ENCODE measurements at regions not wholly inside any gene's neighbourhood (a gene's known extent, or its start where the extent isn't known, plus 50 kb on each side); places are given as distances from the start of the nearest gene placed in this dataset.

- ATAC-seq (ENCODE audit: insufficient number of reproducible peaks, low FRiP score, low read depth) (no peak), DNase-seq (ENCODE audit: low spot score) (no peak)
- Histone ChIP-seq H3K27me3 (replicated peaks; ENCODE audit: insufficient read depth) (no peaks in the 10 kb centered on the region), H3K4me1 (ENCODE audit: control insufficient read depth in 1 of 2, low read depth in 2 of 2) (no peaks in the 10 kb centered on the region), H3K9me3 (no peaks in the 10 kb centered on the region), H3K27ac (no peak overlapping the region), H3K4me3 (no peak overlapping the region), H3K36me3 (no peaks in the 10 kb centered on the region)
- TF ChIP-seq, protein P1, sequence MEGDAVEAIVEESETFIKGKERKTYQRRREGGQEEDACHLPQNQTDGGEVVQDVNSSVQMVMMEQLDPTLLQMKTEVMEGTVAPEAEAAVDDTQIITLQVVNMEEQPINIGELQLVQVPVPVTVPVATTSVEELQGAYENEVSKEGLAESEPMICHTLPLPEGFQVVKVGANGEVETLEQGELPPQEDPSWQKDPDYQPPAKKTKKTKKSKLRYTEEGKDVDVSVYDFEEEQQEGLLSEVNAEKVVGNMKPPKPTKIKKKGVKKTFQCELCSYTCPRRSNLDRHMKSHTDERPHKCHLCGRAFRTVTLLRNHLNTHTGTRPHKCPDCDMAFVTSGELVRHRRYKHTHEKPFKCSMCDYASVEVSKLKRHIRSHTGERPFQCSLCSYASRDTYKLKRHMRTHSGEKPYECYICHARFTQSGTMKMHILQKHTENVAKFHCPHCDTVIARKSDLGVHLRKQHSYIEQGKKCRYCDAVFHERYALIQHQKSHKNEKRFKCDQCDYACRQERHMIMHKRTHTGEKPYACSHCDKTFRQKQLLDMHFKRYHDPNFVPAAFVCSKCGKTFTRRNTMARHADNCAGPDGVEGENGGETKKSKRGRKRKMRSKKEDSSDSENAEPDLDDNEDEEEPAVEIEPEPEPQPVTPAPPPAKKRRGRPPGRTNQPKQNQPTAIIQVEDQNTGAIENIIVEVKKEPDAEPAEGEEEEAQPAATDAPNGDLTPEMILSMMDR (IDR thresholded peaks at IDR 0.05): no peak
Observed at GRCh38 chr13:21956666-21957065, 285.8 kb downstream of the FGF9 start.

DNA sequence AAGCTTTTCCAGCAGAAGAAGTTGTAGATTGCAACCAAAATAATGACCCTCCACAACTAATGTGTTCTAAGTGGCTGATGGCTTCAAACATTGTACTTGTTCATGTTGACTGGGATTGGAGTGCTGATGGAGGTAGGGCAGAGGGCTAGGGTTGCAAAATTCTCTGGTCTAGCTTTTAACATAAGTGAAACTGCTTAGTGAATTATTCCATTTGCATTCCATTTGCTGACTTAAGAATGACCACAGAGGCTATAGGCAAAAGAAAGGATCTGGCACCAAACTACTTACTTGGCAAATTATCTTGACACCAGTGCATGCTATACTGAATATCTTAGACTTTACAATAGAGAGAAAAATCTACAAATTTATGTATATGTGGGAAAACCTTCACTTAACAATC lies 287.0 kb downstream of the FGF9 start:
- H3K4me3 ChIP-seq: no peak overlapping the region
- no peaks in the 10 kb centered on the region for H3K36me3 ChIP-seq
- no peaks in the 10 kb centered on the region for H3K4me1 ChIP-seq (ENCODE audit: control insufficient read depth in 1 of 2, low read depth in 2 of 2)
- no peaks in the 10 kb centered on the region for H3K27me3 ChIP-seq (replicated peaks; ENCODE audit: insufficient read depth)
- TF ChIP-seq, protein P1 (IDR thresholded peaks at IDR 0.05): no peak
- no peaks in the 10 kb centered on the region for H3K9me3 ChIP-seq
- H3K27ac ChIP-seq: no peak overlapping the region
- no peak for DNase-seq (ENCODE audit: low spot score)
- no peak for ATAC-seq (ENCODE audit: insufficient number of reproducible peaks, low FRiP score, low read depth)

DNA sequence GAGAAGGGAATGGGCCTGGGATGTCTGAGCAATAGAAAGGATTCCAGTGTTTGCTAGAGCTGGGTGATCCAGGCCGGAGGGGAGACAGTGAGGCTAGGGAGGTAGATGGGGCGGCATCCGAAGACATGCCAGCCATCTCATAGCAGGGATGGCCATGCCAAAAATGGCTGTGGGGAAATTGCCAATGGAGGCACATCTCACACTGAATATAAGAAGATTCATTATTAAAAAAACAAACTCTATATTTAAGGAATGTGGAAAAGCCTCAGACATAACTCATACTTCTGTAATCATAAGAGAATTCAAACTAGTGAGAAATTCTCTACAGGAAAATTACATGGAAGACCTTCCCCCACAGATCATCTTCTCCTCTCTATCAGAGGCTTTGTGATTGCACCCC lies 289.2 kb downstream of the FGF9 start:
- H3K9me3 ChIP-seq: no peaks in the 10 kb centered on the region
- H3K4me1 ChIP-seq (ENCODE audit: control insufficient read depth in 1 of 2, low read depth in 2 of 2): no peaks in the 10 kb centered on the region
- DNase-seq (ENCODE audit: low spot score) (no peak), ATAC-seq (ENCODE audit: insufficient number of reproducible peaks, low FRiP score, low read depth) (no peak)
- no peak overlapping the region for H3K27ac ChIP-seq
- H3K4me3 ChIP-seq: no peak overlapping the region
- no peaks in the 10 kb centered on the region for H3K36me3 ChIP-seq
- TF ChIP-seq, protein P1 (IDR thresholded peaks at IDR 0.05): no peak
- no peaks in the 10 kb centered on the region for H3K27me3 ChIP-seq (replicated peaks; ENCODE audit: insufficient read depth)

DNA sequence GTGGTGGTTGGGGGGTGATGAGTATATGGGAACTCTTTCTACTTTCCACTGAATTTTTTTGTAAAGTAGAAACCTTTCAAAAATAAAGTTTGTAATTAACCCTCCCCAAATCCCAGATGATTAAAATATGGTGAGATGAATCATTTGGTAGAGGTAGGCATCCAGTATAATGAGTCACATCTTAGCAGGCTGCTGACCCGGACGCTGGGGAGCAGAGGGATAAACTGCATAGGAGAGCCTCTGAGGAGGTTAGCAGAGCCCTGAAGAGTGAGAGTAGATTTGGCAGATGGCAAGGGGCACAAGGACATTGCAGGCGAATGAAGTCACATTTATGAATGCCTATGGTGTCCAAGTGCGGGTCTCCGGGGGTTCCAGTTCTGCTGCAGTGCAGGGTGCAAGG lies 293.8 kb downstream of the FGF9 start:
- TF ChIP-seq, protein P1 (IDR thresholded peaks at IDR 0.05): no peak
- no peak for ATAC-seq (ENCODE audit: insufficient number of reproducible peaks, low FRiP score, low read depth)

DNA sequence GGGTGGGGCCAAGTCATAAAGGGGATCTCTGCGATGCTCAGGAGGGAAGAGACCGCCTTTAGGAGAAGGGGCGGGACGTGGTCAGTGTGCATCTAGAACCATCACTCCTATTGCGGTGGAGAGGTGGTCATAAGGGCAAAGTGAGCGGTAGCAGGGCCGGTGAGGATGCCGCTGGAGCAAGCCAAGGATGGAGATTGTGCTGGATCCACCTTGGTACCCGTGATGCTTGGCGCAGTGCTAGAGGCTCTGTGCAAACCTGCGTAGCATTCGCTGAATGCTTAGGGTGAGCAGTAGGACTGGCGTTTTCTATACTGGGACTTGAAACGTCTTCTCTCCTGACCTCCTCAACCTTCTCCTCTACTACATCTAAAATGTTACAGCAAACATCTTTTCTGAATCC lies 294.2 kb downstream of the FGF9 start:
- Histone ChIP-seq H3K27ac (no peak overlapping the region), H3K27me3 (replicated peaks; ENCODE audit: insufficient read depth) (no peaks in the 10 kb centered on the region), H3K36me3 (no peaks in the 10 kb centered on the region), H3K9me3 (no peaks in the 10 kb centered on the region), H3K4me3 (no peak overlapping the region), H3K4me1 (ENCODE audit: control insufficient read depth in 1 of 2, low read depth in 2 of 2) (no peaks in the 10 kb centered on the region)
- no peak for ATAC-seq (ENCODE audit: insufficient number of reproducible peaks, low FRiP score, low read depth)
- DNase-seq (ENCODE audit: low spot score): no peak
- TF ChIP-seq, protein P1 (IDR thresholded peaks at IDR 0.05): no peak

More for the DNA sequence above, 293.8 kb downstream of the FGF9 start:
- Histone ChIP-seq H3K4me1 (ENCODE audit: control insufficient read depth in 1 of 2, low read depth in 2 of 2) (no peaks in the 10 kb centered on the region), H3K27me3 (replicated peaks; ENCODE audit: insufficient read depth) (no peaks in the 10 kb centered on the region), H3K4me3 (no peak overlapping the region), H3K9me3 (no peaks in the 10 kb centered on the region), H3K36me3 (no peaks in the 10 kb centered on the region), H3K27ac (no peak overlapping the region)
- DNase-seq (ENCODE audit: low spot score): no peak
